Caco-2 (cell line): ENCODE measurements at regions not wholly inside any gene's neighbourhood (a gene's known extent, or its start where the extent isn't known, plus 50 kb on each side); places are given as distances from the start of the nearest gene placed in this dataset.

Experiments used
- BruUV-seq: library from RNA; stranded (reverse); fragments of 400-500 nt; replicated peaks from 2 replicates; lab custom pipeline; 2021; lab: Mats Ljungman, UMichigan
- CTCF ChIA-PET: fragments of 300-600 bp; sonication (Branson Sonifier 250); formaldehyde crosslinking; loops from one replicate; lab custom pipeline; 2022; ENCODE audit warnings: antibody characterized with exemption; lab: Charles Lee
- POLR2A ChIA-PET: fragments of 300-600 bp; sonication (Branson Sonifier 250); formaldehyde crosslinking; loops from one replicate; lab custom pipeline; 2022; ENCODE audit warnings: antibody characterized with exemption; lab: Charles Lee
- DNase-seq, 2 experiments: peaks; one replicate each; pipeline versions ENCODE4 v3.0.0 to v3.0.0-alpha.2; 2020 to 2022
- H3K27me3 ChIP-seq: replicated peaks from 2 replicates; pipeline ENCODE4 v1.6.0; 2011; ENCODE audit warnings: low read length; ENCODE audit not compliant: control insufficient read depth, insufficient read depth
- H3K36me3 ChIP-seq: 2 replicates; pipeline ENCODE4 v1.5.1; 2011; ENCODE audit warnings: low read length; ENCODE audit not compliant: control insufficient read depth, insufficient read depth
- H3K4me1 ChIP-seq: fragments of 250-450 bp; sonication (Bioruptor Pico); 2 replicates; pipeline ENCODE4 v1.5.1; 2020; ENCODE audit warnings: mild to moderate bottlenecking
- H3K4me3 ChIP-seq: 2 replicates; pipeline ENCODE4 v1.5.1; 2011; ENCODE audit warnings: low read depth, mild to moderate bottlenecking, control low read depth, low read length
- H3K9me3 ChIP-seq: fragments of 250-450 bp; sonication (Bioruptor Pico); 2 replicates; pipeline ENCODE4 v1.5.1; 2020; ENCODE audit warnings: mild to moderate bottlenecking, moderate library complexity
- H3K27ac Mint-ChIP-seq: one replicate; pipeline ENCODE4 v1.8.0; 2022; ENCODE audit warnings: mixed read lengths; ENCODE audit not compliant: unreplicated experiment
- H3K27me3 Mint-ChIP-seq: one replicate; pipeline ENCODE4 v1.8.0; 2022; ENCODE audit warnings: mixed read lengths; ENCODE audit not compliant: insufficient read depth, unreplicated experiment
- H3K36me3 Mint-ChIP-seq: one replicate; pipeline ENCODE4 v1.8.0; 2022; ENCODE audit warnings: mild to moderate bottlenecking, mixed read lengths; ENCODE audit not compliant: insufficient read depth, unreplicated experiment
- H3K4me1 Mint-ChIP-seq: one replicate; pipeline ENCODE4 v1.8.0; 2022; ENCODE audit warnings: low read depth, mixed read lengths; ENCODE audit not compliant: unreplicated experiment
- H3K4me3 Mint-ChIP-seq: one replicate; pipeline ENCODE4 v1.8.0; 2022; ENCODE audit warnings: mild to moderate bottlenecking, moderate library complexity, mixed read lengths; ENCODE audit not compliant: unreplicated experiment
- H3K9me3 Mint-ChIP-seq: one replicate; pipeline ENCODE4 v1.8.0; 2022; ENCODE audit warnings: mixed read lengths; ENCODE audit not compliant: unreplicated experiment
- intact Hi-C: fragments of 100-400 bp; cut with micrococcal nuclease; formaldehyde crosslinking; loops from one replicate; pipeline ENCODE4 v1.10.0; 2022; ENCODE audit not compliant: unreplicated experiment
- TF ChIP-seq, protein P1 (sequence below), 2 experiments: fragments of 200-600 bp in 1 of 2; IDR thresholded peaks; 1 replicate in 1 of 2; 2 replicates in 1 of 2; pipeline versions ENCODE4 v1.5.1 to v1.8.0; 2011 to 2022; ENCODE audit warnings: antibody characterized with exemption in 1 of 2, control low read depth in 1 of 2, inconsistent platforms in 1 of 2, low read depth in 1 of 2, low read length in 1 of 2, mild to moderate bottlenecking in 1 of 2, moderate library complexity in 1 of 2; ENCODE audit not compliant: insufficient read depth in 1 of 2, severe bottlenecking in 1 of 2, unreplicated experiment in 1 of 2

DNA sequence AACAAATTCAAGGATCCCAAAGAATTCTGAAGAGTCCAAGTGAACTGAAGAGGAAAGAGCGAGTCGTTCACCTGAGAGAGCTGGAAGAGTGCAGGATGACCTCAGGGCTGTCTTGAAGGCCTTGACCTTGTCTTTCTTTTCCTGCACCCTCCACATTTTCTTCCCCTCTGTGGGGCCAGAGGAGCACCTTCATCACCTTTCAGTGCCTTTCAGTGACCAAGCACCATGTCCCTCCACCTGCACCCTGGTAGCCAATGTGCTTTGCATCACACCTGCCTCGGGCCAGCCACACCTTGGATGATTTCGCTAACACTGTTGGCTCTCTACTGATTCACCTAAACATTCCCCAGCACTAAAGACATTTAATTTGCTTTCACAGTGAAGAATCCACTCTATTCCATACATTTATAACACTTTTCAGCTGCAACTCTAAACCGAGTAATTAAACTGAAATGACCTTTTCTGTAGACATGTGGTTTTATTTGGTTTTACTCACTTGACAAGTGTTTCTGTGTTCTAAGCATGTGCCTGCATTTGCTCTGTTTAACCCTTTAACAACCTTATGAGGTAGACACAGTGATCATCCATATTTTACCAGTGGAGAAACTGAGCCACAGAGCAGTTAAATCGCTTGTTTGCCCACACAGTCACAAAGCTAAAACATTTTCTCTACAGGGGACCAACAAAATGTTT lies 121.3 kb upstream of the CST7 start:
- H3K9me3 Mint-ChIP-seq = no peaks in the 10 kb centered on the region
- Histone ChIP-seq H3K27me3 (no peaks in the 10 kb centered on the region; the same call in 1 of the 2 replicates), H3K4me1 (no peaks in the 10 kb centered on the region), H3K36me3 (no peaks in the 10 kb centered on the region), H3K9me3 (peaks cover 5% of the 10 kb centered on the region; the same call in 1 of the 2 replicates), H3K4me3 (no peak overlapping the region)
- ChIA-PET POLR2A (no interaction called here), CTCF (no interaction called here)
- no peaks in the 10 kb centered on the region for H3K4me1 Mint-ChIP-seq
- H3K27ac Mint-ChIP-seq = no peak overlapping the region
- H3K27me3 Mint-ChIP-seq = peaks cover 7% of the 10 kb centered on the region
- intact Hi-C loops = no loop called here
- TF ChIP-seq, protein P1, sequence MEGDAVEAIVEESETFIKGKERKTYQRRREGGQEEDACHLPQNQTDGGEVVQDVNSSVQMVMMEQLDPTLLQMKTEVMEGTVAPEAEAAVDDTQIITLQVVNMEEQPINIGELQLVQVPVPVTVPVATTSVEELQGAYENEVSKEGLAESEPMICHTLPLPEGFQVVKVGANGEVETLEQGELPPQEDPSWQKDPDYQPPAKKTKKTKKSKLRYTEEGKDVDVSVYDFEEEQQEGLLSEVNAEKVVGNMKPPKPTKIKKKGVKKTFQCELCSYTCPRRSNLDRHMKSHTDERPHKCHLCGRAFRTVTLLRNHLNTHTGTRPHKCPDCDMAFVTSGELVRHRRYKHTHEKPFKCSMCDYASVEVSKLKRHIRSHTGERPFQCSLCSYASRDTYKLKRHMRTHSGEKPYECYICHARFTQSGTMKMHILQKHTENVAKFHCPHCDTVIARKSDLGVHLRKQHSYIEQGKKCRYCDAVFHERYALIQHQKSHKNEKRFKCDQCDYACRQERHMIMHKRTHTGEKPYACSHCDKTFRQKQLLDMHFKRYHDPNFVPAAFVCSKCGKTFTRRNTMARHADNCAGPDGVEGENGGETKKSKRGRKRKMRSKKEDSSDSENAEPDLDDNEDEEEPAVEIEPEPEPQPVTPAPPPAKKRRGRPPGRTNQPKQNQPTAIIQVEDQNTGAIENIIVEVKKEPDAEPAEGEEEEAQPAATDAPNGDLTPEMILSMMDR (IDR thresholded peaks at IDR 0.05; ENCODE audit: insufficient read depth in 1 of 2, low read depth in 1 of 2, low read length in 1 of 2, severe bottlenecking in 1 of 2, unreplicated experiment in 1 of 2) = no peak
- H3K36me3 Mint-ChIP-seq = peaks cover 5% of the 10 kb centered on the region
- no peak overlapping the region for H3K4me3 Mint-ChIP-seq
- DNase-seq = no peak
- no TSS peak for BruUV-seq

DNA sequence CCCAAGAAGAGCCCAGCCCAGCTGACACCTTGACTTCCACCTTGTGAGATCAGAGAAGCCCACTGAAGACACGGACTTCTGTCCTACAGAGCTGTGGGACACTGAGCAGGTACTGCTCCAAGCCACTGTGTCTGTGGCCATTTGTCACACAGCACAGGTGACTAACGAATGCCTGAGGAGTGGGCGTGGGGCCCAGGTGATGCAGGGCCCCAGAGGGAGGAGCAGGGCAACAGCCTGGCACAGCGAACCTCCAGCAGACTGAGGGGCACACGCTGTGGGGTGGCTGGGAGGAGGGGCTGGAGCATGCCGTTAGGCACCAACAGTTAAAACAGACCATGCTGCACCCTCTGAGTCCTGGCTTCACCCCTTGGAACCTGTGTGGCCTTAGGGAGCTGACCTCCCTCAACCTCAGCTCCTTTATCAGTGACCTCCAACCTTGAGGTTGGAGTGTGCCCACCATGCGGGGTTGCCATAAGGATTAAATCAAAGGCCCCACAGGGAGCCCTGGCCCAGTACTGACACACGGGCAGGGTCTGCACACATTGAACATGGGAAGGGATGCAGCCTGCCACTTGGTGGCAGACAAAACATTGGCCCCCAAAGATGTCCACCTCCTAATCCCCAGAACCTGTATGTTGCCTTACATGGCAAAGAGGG lies 119.9 kb upstream of the CST7 start:
- DNase-seq = no peak
- peaks cover 5% of the 10 kb centered on the region; the same call in 1 of the 2 replicates for H3K9me3 ChIP-seq
- Mint-ChIP-seq H3K27ac (no peak overlapping the region), H3K9me3 (no peaks in the 10 kb centered on the region), H3K27me3 (peaks cover 4% of the 10 kb centered on the region), H3K36me3 (peaks cover 5% of the 10 kb centered on the region), H3K4me1 (no peaks in the 10 kb centered on the region), H3K4me3 (no peak overlapping the region)
- POLR2A ChIA-PET = no interaction called here
- no peaks in the 10 kb centered on the region for H3K36me3 ChIP-seq
- no peaks in the 10 kb centered on the region for H3K4me1 ChIP-seq
- CTCF ChIA-PET = no interaction called here
- H3K27me3 ChIP-seq = no peaks in the 10 kb centered on the region; the same call in 1 of the 2 replicates
- no peak overlapping the region for H3K4me3 ChIP-seq
- BruUV-seq = no TSS peak
- intact Hi-C loops = no loop called here
- TF ChIP-seq, protein P1 (IDR thresholded peaks at IDR 0.05; ENCODE audit: insufficient read depth in 1 of 2, low read depth in 1 of 2, low read length in 1 of 2, severe bottlenecking in 1 of 2, unreplicated experiment in 1 of 2) = no peak

DNA sequence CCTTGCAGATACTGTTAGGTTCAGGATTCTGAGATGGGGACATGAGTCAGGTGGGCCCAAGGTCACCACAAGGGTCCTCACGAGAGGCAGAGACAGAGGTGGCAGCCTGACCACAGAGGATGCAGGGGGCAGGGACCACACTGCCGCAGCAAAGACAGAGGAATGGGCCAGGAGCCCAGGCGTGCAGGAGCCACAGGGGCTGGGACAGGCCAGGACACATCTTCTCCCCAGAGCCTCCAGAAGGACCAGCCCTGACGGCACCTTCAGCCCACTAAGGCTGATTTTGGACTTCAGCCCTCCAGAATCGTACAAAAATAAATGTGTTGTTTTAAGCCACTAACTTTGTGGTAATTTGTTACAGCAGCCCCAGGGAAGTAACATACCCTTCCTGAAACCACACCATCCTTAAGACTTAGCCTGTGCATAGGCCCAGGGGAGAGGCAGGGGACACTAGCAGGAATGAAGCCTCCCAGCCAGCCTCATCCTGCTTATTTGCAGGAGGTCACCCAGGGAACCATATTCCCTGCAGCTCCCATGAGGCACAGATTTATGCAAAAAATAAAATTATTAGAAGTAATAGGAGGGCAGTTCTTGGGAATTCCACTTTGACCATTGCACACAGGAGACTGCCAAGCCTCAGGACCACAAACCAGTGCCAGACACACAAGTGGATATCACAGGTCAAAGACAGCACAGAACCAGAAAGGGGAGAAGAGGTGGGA lies 119.3 kb upstream of the CST7 start:
- no peak for DNase-seq
- Histone ChIP-seq H3K9me3 (peaks cover 5% of the 10 kb centered on the region; the same call in 1 of the 2 replicates), H3K36me3 (no peaks in the 10 kb centered on the region), H3K27me3 (no peaks in the 10 kb centered on the region), H3K4me3 (no peak overlapping the region), H3K4me1 (no peaks in the 10 kb centered on the region)
- Mint-ChIP-seq H3K36me3 (peaks cover 5% of the 10 kb centered on the region), H3K27ac (no peak overlapping the region), H3K4me3 (no peak overlapping the region), H3K9me3 (no peaks in the 10 kb centered on the region), H3K4me1 (no peaks in the 10 kb centered on the region), H3K27me3 (peaks cover 4% of the 10 kb centered on the region)
- POLR2A ChIA-PET = no interaction called here
- CTCF ChIA-PET = no interaction called here
- intact Hi-C loops = no loop called here
- no TSS peak for BruUV-seq
- TF ChIP-seq, protein P1 (IDR thresholded peaks at IDR 0.05; ENCODE audit: insufficient read depth in 1 of 2, low read depth in 1 of 2, low read length in 1 of 2, severe bottlenecking in 1 of 2, unreplicated experiment in 1 of 2) = no peak
